Stimulated activated CD8-positive, alpha-beta memory T cell treated with anti-CD3 and anti-CD28 coated beads, Interleukin-4, amount 100 ng/mL, for 24 hours (primary cell): ENCODE measurements at regions not wholly inside any gene's neighbourhood (a gene's known extent, or its start where the extent isn't known, plus 50 kb on each side); places are given as distances from the start of the nearest gene placed in this dataset.
"Not testable (repeated sequence)": the region's sequence is repeated elsewhere in the genome, so short reads cannot be mapped to it uniquely, and the experiment has no call there.

Source experiments
- DNase-seq: peaks from one replicate; pipeline ENCODE4 v3.0.0-alpha.2; 2020; ENCODE audit warnings: low read depth

DNA sequence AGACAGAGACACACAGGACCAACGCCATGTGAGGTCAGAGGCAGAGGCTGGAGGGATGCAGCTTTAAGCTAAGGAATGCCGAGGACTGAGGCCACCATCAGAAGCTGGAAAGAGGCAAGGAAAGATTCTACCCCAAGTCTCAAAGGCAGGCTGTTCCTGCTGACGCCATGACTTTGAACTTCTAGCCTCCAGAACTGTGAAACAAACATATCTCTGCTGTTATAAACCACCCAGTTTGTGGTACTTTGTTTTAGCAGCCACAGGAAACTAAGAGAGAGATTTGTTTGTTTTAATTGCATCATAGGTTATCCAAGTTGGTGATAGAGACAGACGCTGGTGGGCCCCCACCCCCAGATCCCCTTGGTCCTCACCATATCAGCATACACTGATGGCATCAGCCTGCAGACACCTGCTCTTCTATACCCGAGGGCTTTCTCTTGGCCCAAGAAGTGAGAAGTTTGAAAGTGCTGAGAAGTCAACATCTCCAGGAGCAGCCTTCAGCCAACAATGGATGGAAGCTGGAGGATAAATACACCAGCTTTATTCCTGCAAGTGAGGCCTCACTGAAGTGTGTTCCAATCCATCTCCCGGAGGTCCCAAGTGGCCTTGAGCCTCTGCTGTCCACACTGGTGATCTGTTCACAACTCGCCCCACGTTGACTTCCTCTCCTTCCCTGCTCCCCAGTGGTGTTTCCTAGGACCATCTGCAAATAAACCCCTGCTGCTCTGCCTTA is 154.7 kb downstream of the BTBD3 start:
- no peak for DNase-seq

- DNase-seq, result no peak
Observed at GRCh38 chr20:12072954-12073264, 155.2 kb downstream of the BTBD3 start.

GRCh38 chr20:12074111-12074655 is 156.5 kb downstream of the BTBD3 start:
- DNase-seq, result no peak

DNA sequence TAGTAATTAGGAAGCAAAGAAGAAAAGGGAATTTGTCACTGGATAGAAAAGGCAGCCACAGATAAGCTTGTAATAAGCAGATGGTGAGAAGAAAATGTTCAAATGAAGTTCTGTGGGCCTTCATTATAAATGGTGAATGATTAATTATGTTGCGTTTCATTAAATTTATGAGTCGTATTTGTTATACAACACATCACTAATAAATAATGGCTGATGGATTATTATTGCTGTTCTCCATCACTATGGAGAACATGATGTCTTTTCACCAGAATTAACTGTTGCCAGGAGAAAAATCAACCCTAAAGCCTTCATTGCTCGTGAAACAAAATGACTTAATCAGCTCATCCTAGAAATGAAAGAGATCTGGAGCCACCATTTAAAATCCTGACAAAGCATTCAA is 158.5 kb downstream of the BTBD3 start:
- DNase-seq, result no peak

- DNase-seq, result no peak
Observed at GRCh38 chr20:12077875-12078274, 160.2 kb downstream of the BTBD3 start.

DNA sequence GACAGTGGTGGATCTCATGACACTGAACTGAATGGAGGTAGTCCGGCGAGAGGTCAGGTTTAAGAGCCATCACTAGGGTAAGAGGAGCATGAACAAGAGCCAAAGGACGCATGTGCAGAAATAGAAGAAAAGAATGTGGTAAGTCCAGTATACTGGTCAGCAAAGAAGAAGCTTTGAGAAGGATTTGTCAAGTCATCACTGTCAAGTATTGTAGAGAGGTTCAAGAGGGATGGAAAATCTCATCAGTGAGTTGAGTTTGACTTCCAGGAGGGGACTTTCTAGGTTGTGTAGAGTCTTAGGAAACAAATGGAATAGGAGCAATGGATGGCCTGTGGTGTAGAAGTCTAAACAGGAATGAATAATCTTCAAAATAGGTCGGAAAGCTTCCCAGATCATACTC is 161.8 kb downstream of the BTBD3 start:
- DNase-seq, result no peak

DNA sequence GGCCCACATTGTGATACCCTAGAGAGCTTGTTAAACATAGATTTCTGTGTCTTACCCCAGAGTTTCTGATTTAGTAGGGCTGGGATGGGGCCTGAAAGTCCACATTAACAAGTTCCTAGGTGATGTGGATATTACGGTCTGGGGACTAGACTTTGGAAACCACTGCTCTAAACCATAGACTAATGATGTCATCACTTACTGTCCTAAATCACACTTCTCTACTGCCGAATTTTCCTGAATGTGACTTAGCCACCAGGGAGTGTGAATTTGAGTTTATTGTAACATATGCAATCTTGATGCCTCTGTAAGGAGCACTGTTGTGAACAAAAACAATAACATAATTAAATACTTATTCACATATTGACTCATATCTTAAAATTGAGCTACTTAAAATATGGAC is 165.6 kb downstream of the BTBD3 start:
- DNase-seq, result no peak

DNA sequence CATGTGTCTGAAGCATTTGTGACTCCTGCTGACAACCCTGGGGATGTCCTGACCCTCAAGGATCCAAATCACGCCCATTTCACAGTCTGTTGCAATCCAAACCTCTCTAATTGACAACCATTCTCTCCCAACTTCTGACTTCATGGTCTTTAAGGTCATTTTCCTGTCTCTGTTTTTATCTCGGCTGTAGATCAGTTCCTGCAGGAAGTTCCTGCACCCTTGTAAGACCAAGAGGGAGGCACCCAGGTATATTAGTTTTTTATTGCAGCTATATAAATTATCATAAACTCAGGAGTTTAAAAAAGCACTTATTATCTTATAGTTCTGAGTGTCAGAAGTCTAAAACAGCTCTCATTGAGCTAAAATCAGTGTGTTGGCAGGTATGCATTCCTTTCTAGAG is 166.8 kb downstream of the BTBD3 start:
- no peak for DNase-seq

GRCh38 chr20:12086359-12086758 is 168.7 kb downstream of the BTBD3 start:
- DNase-seq, result no peak

GRCh38 chr20:12090920-12091319 is 173.2 kb downstream of the BTBD3 start:
- DNase-seq, result no peak

- DNase-seq, result no peak
Observed at GRCh38 chr20:12093057-12093796, 175.5 kb downstream of the BTBD3 start.

DNA sequence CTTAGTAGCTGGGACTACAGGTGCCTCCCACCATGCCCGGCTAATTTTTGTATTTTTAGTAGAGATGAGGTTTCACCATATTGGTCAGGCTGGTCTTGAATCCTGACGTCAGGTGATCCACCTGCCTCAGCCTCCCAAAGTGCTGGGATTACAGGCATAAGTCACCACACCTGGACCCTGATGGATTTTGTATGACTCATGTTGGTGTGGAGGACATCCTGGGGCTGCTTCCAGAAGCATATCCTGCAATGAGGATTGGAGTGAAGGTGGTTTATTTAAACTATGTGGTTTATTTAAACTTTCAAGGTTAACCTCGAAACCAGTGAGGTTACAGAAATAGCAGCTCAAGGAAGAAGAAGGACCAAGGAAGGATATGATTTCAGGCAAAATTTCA is 176.1 kb downstream of the BTBD3 start:
- not testable (repeated sequence) for DNase-seq

DNA sequence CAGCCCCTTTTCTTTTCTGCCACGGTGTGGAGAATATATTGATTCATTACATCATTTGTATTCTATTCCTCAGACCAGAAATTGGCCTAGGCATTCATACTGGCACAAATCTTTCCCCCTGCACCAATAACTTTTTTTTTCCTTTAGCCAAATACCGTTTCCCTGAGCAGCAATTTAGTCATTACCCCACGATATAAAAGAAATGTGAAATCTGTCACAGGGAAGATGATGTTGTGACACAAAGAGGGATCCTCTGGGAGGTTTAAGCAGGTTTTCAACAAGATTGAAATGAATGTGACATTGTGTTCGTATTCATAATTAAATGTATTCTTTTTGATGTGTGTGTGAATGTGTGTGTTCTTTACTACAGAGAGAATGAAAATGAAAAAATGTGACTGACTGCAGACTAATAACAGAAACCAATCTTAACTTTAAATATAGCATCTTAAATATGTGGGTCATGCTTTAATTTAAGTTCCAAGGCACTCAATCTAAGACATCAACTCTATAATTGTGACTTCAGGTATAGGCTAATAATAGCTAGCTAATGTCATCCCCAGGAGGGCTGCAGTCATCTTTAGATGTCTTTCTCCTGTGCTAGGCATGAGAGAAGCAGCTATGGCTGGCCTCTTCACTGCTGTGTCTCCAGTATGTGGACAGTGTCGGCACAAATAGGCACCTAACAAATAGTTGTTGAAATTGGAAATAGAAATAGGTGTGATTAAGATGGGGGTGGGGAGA is 177.7 kb downstream of the BTBD3 start:
- DNase-seq, result no peak

DNA sequence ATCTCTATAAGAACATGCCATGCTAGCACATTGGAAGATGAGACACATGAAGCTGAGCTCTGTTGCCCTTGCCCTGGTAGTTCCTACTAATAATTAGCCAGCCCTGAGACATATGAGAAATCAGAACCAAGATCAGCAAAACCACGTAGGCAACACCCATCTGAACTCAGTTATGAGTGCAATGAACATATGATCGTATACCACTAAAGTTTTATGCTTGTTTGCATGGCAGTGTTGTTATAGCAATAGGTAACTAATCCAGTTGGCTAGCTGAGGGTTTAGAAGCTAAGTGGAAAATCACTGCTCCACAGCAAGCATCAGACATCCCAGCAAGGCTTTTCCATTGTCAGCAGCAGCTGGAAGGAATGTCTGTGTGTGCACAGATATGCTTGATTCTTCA is 180.7 kb downstream of the BTBD3 start:
- no peak for DNase-seq

- DNase-seq, result no peak
Observed at GRCh38 chr20:12108846-12109245, 191.2 kb downstream of the BTBD3 start.

- no peak for DNase-seq
Observed at GRCh38 chr20:12110274-12110673, 192.6 kb downstream of the BTBD3 start.

DNA sequence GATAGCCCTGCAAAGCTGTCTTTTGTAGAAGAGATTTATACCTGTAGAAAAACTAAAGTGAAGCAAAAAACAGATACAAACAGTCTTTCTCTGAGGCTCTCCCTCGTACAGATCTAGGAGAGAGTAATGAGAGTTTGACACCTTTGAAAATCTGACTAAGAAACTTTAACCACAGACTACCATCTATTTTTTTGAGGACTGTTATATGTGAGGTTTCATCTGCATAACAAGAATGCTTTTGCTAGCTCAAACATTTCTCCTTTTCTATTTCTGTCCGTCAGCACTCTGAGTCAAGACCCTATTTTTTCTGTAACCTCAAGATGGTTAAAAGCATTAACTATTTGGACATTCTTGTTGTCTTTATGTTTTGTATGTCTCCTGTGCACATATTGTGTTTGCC is 193.0 kb downstream of the BTBD3 start:
- no peak for DNase-seq

GRCh38 chr20:12111431-12112088 is 193.9 kb downstream of the BTBD3 start:
- no peak for DNase-seq

DNA sequence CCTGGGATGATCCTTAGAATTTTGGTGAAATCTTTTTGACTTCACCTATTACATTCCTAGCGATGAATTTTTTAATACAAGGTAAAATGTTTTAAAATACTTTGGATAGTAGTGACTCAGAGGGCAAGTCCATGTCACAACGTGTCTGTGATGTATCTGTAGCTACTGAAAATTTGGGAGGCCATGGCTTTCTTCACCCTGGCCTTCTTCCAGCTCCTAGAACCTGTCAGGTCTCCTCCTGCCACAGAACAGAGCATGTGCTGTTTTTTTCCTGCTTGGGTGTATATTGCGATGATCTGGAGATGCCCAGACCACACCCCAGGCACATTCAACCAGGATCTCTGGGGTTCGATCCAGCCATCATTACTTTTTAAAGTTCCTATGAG is 194.4 kb downstream of the BTBD3 start:
- no peak for DNase-seq

- no peak for DNase-seq
Observed at GRCh38 chr20:12112665-12113064, 195.0 kb downstream of the BTBD3 start.

GRCh38 chr20:12113075-12113467 is 195.4 kb downstream of the BTBD3 start:
- DNase-seq, result no peak
